ENCODE measurements at regions not wholly inside any gene's neighbourhood (a gene's known extent, or its start where the extent isn't known, plus 50 kb on each side); places are given as distances from the start of the nearest gene placed in this dataset.

GRCh38 chr5:167629634-167630033 is 661.8 kb upstream of the WWC1 start:
- DNase-seq, result no peak

DNA sequence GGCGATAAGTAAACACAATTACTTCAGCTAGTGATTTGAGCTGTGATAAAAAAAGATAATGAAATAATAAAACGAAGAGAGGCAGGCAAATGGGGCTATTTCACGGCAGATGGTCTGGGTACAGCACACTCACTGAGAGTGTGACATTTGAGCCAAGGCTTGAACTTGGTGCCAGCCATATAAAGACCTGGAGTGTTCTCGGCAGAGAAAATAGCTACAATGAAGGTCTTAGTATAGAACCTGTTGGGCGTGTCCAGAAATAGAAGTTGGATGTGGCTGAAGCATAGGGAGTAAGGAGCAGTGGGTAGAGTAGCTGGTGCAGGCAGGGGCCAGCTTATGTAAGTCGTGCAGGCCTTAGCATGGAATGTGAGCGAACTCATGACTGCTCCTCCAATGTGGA is 660.3 kb upstream of the WWC1 start:
- DNase-seq, result no peak

DNA sequence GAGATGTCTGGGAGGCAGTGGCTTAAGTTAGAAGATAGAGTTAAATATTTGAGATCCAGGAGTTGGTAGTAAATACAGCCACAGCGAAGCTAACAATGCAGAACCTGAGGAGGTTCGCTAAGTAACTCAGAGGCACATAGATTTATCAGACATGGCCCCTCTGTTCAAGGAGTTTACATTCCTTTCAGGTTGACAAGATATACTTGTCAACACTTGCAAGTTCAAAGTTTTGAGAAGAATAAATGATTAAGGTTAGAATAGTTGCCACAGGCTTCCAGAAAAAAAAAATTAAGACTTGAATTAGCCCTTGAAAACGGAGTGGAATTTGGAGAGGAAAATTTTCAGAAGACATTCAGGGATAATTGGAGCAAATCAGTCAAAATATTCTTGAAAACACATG is 658.3 kb upstream of the WWC1 start:
- no peak for DNase-seq

DNA sequence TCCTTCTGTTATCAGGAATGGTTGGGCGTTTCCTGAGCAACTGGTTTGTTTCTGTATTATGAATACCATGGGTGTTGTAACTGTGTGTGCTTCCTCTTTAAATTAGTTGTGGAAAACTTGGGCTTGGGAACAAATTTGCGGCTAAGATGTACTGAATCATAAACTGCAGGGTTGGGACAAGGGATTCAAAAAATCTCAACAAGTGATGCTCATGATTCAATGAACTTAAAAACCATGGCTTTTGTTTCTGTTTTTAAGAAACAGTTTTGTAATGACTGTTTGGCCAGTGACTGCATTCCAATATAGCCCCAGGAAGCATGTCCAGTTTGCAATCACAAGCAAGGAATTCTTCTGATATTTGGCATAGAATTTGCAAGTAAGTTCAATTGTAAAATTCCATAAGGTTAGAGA is 657.5 kb upstream of the WWC1 start:
- no peak for DNase-seq

GRCh38 chr5:167634432-167634831 is 657.0 kb upstream of the WWC1 start:
- no peak for DNase-seq

DNA sequence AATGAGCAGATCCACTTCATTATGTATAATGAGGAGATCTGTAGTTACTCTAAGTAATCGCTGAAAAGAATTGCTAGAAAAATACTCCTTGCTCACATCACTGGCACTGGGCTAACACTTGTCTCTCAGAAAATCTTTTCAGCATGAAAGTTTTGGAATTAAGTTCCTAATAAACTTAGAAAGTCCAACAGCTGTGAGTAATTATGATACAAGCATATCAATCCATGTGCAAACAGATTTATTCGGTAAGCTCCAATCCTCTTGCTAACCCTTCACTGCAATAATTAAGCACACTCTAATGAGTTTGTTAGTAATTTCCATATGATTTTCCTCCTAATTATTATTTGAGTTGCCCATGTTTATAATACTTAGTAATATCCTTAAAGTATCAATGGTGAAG is 652.6 kb upstream of the WWC1 start:
- DNase-seq, result no peak

GRCh38 chr5:167639273-167639672 is 652.2 kb upstream of the WWC1 start:
- no peak for DNase-seq

GRCh38 chr5:167639766-167640165 is 651.7 kb upstream of the WWC1 start:
- DNase-seq, result no peak

- no peak for DNase-seq
These were observed 649.3 kb upstream of the WWC1 start for GRCh38 chr5:167642181-167642580.

DNA sequence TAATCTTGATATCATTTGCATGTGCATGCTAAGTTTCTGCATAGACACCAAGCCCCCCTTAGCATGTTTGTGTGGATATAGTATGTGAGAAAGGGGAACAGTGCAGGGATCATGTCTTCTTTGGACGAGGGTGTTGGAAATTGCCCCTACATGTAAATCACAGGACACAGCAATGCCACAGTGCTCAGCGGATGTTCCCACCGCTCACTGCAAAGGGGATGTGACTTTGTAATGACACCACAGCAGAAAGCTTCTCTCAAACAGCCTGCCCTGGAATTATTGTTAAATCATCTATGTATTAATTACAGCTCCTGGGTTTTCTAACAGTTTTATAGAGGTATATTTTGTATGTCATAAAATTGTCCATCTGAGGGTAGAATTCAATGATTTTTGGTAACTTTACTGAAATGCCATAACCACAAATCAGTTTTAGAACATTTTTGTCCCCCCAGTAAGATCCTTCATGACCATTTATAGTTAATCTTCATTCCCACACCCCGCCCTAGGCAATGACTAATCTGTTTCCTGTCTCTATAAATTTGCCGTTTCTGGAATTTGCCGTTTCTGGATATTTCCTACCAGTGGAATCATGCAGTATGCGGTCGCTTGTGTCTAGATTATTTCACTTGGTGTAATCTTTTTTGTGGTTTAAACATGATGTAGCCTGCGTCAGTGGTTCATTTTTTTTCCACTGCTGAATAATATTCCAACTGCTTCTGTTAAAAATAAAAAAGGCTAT is 648.5 kb upstream of the WWC1 start:
- no peak for DNase-seq

- no peak for DNase-seq
These were observed 647.7 kb upstream of the WWC1 start for GRCh38 chr5:167643631-167644280.

DNA sequence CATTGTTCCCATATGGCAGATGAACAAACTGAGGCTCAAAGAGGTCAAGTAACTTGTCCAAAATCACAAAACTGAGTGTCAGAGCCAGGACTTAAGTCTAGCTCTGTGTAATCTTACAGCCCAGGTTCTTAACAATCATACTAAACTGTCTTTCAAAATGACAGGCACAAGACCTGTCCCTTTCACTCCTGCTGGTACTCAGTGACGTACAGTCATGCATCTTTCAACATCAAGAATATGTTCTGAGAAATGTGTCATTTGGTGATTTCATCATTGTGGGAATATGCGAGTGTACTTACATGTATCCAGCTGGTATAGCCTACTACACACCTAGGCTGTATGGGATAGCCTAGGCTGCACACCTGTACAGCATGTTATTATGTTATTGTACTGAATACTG is 646.8 kb upstream of the WWC1 start:
- no peak for DNase-seq

GRCh38 chr5:167649471-167649870 is 642.0 kb upstream of the WWC1 start:
- no peak for DNase-seq

- no peak for DNase-seq
These were observed 638.8 kb upstream of the WWC1 start for GRCh38 chr5:167652690-167653089.

GRCh38 chr5:167653645-167654106 is 637.8 kb upstream of the WWC1 start:
- no peak for DNase-seq

- no peak for DNase-seq
These were observed 634.4 kb upstream of the WWC1 start for GRCh38 chr5:167657016-167657415.

DNA sequence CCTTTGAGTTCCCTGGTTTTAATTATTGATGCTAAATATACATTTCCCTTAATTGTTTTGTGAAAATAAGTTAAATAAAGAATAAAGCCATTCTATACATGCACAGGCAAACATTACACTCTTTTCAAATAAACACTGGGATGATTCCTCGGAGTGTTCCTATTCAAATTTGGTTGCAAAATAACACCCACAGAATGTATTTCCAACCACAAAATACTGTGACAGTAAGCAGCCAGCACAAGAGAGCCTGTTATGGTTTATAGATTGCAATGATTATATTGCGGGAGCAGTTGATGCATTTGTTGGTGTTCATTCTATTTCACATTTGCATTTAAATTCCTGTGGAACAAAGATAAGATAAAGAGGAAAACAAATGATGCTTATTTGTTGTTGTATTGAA is 632.6 kb upstream of the WWC1 start:
- DNase-seq, result no peak

- no peak for DNase-seq
These were observed 629.8 kb upstream of the WWC1 start for GRCh38 chr5:167661605-167662004.

DNA sequence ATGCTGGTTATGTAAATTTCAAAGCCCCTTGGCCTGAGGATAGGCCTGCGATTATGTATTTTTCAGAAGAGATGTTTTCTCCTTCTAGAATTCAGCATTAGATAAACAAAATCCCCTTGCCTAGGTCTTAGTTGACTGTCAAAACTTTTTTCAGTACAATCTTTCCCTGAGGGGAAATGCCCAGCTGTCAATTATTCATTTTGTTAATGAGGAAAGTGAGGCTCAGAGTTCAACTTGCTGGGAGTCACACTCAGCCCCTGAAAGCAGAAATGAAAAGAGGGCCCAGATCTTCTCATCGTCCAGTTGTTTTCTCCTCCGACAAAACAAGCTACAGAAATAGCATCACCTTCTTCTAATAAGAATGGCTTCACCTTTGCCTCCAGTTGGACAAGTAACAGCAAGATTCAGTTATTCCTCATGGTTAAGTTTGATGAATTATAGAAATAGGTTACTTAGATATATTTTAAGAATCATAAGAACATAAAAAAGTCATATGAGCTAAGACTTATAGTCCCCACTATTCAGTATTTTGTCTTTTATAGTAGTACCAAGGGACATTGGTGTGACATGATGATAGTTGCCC is 627.1 kb upstream of the WWC1 start:
- no peak for DNase-seq

DNA sequence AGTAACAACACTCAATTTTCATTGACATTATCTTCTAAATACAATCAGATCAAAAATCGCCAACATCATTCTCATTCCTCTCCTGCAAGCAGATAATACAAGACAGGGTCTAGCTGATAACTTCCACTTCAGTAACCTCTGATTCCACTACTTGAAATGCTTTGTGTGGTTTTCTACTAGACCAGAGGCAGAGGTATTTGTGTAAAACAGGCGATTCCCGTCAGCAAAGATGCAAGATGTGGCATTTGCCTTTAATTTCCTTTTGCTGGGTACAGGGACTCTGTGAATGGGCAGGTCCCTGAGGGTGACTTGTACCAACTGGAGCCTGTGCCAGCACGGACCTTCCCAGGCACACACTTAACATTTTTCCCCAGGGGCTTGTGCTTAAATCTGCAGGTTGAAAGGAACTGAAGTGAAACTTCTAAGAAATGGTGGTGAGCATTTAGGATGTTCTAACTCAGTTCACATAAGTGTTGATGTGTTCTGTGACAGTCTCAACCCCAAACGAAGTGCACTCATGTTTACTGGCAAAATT is 625.5 kb upstream of the WWC1 start:
- DNase-seq, result no peak

- DNase-seq, result no peak
These were observed 620.3 kb upstream of the WWC1 start for GRCh38 chr5:167671176-167671575.

GRCh38 chr5:167673942-167674341 is 617.5 kb upstream of the WWC1 start:
- DNase-seq, result no peak

DNA sequence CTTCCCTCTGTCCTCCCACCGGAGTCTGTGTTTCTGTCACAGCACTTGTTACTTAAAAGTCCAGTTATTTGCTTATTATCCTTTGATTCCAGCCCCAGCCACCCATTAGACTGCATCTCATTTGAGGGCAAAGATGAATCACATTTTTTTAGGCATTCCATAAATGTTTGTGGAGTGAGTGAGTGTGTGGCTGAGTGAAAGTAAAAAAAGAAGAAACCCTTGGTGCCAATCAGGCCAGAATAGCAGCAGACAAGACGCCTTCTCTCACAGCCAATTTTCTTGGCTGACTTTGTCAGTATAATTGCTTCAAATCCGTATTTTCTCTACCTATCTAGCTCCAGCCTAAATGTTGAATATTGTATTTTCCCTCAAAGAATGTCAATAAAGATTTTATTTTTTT is 613.0 kb upstream of the WWC1 start:
- no peak for DNase-seq

DNA sequence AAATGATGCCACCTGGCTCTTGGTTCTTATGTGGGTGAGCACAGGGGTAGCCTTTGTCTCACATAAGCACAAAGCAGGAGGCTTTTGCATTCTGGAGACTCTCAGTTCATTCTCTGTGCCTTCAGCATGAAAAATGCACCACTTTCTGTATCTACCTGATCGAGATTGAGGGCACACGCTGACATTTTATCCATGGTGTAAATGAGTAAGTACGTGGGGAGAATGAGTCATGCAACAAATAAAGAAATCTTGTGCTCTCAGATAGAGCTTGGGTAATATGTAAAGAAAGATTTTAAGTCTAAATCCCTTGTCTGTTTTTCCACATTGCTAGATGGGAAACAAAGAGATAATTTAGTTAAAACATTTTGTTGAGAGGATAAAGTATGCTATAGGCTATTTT is 607.2 kb upstream of the WWC1 start:
- no peak for DNase-seq
